Occipital lobe (tissue), 1 donor: ENCODE measurements at regions not wholly inside any gene's neighbourhood (a gene's known extent, or its start where the extent isn't known, plus 50 kb on each side); places are given as distances from the start of the nearest gene placed in this dataset.
"Not testable (repeated sequence)": the region's sequence is repeated elsewhere in the genome, so short reads cannot be mapped to it uniquely, and the experiment has no call there.

Experiments used
- DNase-seq: peaks from one replicate; lab custom pipeline; 2025; lab: John Stamatoyannopoulos, UW

DNA sequence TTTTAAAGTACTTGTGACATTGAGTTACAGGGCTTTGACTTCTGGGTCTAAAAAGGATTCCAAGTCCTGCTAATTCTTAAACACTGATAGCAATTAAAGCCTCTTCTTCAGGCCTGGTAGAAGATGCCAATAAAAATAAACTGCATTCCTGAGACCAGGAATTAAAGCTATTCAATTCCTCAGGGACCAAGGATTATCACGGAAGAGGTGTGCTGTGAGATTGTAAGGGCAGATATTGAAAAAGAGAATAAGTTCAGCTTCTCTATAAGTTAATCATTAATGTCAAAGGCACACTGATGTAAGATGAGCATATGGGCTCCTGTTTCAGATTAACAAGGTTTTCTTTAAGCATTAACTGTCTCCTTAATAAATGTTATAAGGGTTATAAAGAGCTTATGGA, 611.3 kb downstream of the SI start:
- no peak for DNase-seq

DNA sequence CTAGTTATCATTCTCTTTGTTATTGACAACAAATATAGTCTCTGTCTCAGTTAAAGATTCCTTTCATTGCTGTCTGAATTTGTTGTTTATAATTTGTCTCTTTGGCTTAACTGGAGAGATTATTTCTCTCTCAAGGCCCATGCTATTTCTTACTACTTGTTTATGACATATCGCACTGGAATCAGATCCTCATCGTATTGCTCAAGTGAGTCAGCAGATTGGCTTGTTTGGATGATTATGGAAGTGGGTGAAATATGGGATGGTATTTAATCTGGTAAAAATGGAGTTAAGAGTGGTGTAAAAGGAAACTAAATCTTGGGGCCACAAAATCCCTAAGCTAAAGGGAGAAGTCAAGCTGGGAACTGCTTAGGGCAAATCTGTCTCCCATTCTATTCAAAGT, 613.1 kb downstream of the SI start:
- no peak for DNase-seq

DNA sequence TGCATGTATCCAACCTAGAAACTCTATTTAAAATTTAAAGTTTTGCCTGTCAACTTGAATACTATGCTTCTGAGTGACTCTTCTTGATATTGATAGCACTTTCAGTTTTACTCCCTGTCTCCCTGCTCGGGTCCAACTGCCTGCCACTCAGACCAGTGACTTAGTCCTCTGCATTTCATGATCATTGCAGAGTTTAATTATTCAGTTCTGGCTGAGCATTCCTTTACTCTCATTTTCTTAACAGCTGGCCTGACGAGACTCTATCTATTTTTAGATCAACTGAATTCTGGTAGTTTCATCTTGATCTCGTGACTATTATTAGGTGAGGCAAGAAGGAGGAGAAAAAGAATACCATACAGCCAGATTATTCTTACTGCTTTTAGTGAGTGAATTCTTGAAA, 617.4 kb downstream of the SI start:
- no peak for DNase-seq

DNA sequence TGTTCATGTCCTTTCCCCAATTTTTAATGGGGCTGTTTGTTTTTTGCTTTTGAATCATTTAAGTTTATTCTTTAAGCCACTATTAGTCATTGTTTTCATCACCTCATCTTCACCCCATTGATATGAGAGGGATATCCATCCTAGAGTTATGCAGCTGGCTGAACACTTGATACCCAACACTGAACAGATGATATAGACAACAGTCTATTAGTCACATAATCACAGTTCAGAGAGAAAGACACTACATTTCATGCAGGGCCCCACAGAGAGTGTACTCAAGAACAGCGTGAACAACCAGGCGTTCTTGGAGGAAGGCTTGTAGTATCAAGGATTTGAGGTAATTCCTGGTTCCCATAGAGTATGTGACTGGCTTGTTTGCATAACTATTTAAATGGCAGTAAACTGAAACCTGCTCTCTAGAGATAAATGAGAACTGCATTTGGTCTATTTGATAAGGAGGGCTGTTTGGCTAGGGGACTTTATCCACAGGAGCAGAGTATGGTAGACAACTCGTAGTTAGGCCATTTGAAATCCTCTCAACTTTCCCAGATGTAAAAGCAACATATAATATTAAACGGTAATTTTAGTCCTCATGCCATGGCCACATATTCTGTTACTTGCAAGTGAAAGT, 618.7 kb downstream of the SI start:
- DNase-seq = no peak

DNA sequence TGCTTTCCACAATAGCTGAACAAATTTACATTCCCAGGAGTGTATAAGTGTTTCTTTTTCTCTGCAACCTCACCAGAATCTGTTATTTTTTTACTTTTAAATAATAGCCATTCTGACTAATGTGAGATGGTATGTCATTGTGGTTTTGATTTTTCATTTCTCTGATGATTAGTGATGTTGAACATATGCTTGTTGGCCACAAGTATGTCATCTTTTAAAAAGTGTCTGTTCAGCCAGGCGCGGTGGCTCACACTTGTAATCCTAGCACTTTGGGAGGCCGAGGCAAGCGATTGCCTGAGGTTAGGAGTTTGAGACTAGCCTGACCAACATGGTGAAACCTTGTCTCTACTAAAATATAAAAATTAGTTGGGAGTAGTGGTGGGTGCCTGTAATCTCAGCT, 619.3 kb downstream of the SI start:
- DNase-seq = no peak

DNA sequence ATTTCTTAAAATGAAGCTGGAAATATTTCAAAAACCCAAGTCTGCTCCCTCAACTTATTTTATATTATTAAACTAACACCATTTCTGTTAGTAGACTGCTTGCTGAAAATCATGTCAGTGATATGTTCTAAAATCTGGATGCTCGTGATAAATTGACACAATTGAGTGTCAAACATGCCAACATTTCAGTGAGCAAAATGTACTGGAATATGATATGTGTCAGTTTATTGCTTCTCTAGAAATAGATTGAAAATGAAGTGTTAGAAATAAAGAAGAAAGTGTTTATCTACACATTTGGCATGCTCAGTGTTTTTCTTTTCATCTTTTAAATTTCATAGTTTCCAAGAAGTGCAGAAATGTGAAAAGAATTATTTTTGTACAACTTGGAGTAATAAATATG, 624.6 kb downstream of the SI start:
- no peak for DNase-seq

DNA sequence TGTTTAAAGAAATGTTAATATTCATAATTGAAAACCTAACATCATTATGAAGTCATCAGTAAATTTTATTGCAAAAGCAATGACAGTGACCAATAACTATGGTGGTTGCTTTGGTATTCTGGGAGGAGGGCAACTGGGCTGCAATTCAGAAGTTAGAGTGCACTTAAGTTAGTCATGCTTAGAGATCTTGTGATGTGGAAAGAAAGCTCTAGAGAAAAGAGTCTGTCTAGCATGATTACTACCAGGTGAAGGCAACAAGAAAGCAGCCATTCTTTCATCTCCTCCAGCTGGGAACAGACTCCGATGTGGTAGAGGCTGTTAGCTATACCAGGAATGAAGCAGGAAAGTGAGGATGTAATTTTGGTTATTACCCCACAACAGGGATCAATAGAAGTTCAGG, 625.6 kb downstream of the SI start:
- DNase-seq = no peak

DNA sequence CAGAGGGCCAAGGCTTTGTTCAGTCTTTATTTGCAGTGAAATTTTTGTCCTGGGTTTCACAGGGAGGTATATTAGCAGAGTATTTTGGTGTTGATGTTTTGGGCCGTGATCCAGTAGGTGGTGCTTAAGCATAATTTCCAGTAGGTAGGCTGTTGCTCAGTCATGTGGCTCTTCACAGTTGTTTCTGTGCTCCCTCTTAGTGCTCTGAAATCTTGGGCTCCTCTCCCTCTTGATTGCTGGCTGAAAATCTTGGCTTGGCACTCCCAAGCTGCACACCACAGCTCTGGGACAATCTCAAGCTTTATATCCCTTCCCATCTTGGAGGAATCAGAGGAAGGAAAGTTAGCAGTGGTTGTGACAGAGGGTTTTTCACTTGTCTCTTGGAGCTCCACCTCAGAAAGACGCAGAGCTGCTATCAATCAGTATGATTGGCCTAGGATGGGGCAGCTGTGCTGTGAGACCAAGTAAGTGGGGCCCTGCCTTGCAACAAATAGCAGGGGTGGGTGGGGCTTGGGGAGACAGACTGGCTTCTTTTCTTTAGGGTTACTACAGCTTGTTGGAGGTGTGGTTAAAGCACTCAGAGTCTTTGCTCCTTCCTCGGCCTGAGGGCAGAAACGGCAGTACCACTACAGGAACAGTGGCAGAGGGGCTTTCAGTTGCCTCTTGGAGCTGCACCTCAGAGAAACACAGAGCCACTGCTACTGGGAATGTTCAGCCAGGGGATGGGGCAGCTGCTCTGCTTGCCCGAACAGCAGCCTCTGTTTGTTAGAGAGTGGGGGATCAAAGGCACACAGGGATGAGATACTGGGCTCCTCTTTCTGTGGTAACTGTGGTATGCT, 627.0 kb downstream of the SI start:
- DNase-seq = no peak

DNA sequence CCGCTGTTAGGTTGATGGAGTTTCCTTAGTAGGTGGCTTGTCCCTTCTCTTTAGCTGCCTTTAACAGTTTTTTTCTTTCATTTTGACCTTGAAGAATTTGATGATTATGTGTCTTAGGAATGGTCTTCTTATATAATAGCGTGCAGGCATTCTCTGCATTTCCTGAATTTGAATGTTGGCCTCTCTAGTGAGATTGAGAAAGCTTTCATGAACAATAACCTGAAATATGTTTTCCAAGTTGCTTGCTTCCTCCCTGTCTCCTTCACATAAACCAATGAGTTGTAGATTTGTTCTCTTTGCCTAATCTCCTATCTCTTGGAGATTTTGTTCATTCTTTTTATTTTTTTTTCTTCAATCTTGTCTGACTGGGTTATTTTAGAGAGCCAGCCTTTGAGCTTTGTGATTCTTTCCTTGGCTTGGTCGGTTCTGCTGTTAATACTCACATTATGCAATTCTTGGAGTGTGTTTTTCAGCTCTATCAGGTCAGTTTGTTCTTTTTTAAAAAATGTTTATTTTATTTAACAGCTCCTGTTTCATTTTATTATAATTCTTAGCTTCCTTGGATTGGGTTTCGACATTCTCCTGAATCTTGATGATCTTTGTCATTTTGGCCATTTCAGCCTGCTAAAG, 627.9 kb downstream of the SI start:
- no peak for DNase-seq

DNA sequence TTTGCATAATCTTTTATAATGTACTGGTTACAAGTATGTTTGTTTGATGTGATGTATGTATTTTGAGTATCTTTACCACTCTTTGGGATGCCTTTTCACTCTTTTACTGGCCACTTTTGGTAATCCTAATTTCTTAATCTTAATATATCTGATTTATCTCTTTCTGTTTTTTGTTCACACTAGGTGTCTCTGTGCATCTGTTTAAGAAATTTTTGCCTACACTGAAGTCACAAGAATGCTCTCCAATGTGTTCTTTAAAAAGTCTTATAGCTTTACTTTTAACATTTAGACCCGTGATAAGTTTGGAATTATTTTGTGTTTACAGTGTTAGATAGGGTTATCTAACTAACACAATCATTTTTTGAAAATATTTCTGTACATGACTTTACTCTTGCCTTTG, 659.1 kb downstream of the SI start:
- no peak for DNase-seq

DNA sequence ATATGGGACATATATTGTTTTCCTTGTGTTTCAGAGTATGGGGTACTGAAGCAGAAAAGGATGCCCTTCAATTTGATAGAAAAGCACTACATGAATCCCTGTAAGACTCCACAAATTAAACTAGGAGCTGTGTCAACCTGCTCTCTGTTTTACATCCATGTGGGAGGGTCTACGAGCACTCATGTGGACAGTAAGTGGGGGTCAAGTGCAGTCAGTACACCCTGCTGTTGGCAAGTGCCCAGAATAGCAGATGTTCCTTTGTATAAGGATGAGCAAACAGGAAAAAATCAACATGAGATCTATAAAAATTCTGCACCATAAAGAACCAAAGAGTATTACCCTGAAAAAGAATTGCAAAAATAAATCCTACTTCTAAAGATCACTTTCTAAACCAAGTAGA, 659.9 kb downstream of the SI start:
- DNase-seq = no peak

DNA sequence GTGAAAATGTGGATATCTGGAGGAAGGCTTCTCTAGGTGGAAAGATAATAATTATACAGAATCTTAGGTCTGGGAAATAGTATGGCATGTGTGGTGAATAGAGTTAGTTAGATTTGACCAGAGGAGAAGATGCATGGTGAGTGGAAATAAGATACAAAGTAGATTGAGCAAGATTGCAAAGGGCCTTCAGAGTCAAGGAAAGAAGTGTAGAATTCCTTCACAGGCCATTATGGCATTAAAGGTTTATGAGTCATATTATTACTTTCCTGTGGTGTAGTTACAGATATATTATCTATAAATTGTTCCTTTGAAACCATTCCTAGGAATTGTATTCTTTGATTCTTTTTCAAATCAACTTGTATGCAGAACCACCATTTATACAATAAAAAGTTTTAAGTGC, 660.3 kb downstream of the SI start:
- DNase-seq = no peak

DNA sequence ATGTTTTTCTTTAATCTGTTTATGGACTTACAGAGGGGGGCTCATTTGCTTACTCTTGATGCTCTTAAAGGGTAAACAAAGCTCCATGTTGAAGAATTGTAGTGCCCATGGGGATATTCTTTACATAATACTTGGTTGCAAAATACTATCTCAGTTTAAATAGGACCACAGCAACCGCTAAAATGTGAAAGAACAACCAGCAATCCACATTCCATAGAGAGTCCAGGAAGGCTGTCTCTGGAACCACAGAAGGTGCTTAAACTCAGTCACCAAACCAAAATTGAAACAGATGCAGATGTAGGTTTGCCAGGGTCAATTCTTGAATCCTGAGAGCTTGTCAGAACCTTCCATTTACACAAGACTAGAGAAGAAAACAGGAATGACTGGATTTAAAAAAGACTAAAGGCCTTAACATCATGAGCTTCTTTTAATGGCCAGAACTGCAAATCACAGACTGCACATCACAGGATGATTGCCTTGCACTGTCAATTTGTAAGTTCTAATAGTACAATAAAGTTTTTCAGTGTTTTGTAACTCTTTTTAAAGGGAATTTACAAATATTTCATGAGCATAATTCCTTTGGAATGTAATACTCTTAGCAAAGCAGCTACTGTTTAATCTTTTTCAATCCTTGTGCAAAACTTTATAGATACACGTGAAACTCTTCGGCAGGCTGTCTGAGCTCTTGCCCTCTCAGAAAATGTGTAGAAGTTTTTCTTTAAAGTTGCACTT, 661.6 kb downstream of the SI start:
- DNase-seq = no peak

DNA sequence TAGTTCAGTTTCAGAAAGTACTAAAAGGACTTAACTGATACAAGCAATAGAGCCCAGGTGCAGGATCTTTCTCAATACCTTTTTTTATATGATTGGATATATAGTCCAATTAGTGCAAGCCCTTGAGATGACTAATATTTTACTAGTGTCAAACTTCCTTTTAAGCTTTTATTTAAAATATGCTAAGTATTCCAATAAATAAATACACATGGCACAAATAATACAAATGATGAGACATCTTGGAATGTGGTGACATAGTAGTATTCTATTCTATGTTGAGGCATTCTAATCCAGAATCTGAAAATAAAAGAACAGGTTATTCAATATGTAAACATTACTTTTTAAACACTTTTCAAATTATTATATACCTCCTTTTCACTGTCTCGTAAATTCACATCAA, 670.0 kb downstream of the SI start:
- no peak for DNase-seq

DNA sequence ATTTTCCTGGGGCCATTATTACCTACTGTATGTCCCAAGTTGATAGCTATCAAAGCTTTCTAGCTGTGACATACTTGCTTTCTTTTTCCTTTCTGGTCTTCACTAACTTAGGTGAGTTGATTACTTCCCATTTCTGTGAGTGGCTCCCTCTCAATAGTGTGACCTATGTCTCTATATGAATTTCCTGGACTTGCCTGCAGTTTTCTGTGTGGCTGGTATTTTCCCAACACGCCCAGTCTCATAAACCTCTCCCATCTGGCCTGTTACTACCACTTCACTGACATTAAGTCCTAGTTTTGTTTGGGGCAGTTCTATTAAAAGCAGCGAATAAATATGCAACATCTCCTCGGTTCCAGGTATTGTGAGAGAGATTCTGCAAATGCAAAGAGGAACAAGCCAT, 671.2 kb downstream of the SI start:
- no peak for DNase-seq

DNA sequence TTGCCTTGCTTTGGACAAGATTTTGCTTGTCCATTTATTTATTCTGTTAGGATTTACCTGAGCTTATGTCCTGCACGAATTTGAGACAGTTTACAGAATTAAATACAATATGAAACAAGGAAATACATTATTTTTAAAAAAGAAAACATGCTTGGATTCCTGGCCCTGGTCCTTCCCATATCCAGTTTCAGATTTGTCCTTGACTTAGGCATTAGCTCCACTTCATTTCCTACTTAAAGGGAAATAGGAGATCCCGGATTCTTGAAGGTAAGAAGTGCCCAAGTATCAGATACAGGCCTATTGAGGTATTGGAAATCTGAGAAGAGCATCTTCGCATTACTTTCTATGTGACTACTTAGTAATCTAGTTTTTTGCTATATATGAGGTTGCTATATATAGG, 672.0 kb downstream of the SI start:
- no peak for DNase-seq

DNA sequence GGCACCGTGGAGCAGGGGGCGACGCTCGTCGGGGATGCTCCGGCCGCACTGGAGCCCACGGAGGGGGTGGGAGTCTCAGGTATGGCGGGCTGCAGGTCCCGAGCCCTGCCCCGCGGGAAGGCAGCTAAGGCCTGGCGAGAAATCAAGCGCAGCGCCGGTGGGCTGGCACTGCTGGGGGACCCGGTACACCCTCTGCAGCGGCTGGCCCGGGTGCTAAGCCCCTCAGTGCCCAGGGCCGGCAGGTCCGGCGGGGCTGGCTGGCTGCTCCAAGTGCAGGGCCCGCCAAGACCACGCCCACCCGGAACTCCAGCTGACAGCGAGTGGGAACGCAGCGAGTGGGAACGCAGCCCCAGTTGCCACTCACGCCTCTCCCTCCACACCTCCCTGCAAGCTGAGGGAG, 676.4 kb downstream of the SI start:
- no peak for DNase-seq

DNA sequence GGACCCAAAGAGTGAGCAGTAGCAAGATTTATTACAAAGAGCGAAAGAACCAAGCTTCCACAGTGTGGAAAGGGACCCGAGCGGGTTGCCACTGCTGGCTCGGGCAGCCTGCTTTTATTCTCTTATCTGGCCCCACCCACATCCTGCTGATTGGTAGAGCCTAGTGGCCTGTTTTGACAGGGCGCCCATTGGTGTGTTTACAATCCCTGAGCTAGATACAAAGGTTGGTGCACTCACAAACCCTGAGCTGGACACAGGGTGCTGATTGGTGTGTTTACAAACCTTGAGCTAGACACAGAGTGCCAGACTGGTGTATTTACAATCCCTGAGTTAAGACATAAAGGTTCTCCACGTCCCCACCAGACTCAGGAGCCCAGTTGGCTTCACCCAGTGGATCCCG, 676.9 kb downstream of the SI start:
- DNase-seq = not testable (repeated sequence)

DNA sequence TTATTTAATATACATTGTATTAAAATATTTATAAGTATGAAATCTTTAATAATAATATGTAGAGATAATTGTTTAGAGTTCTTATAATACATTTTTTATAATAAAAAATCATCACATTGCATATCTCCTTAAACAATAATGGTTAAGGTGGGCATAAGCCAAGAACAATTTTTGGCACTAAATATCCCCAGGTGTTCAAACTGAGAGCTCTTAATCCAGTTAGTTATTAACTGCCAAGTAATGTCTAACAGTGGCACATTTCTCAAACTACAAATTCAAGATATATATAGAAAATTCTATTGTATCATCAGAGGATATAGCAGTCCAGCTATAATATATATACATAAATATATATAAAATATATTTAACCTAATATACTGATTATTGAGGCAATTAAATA, 680.8 kb downstream of the SI start:
- no peak for DNase-seq

DNA sequence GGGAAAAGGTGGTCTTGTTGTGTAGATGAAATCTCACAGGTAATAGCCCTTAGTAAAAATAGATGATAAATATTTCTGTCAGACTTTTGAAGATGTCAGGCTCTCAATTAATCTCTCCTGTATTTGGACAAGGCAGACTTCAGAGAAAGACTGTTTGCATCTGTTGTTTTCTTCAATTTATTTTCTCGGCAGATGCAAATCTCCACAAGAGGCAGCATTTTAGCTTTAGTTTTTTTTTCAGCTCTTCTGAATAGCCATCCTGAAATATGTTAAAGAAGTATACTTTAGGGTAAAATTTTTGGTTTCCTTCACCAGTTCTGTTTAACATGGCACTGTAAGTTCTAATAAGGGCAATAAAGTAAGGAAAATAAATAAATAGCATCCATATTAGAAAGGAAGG, 685.1 kb downstream of the SI start:
- no peak for DNase-seq

DNA sequence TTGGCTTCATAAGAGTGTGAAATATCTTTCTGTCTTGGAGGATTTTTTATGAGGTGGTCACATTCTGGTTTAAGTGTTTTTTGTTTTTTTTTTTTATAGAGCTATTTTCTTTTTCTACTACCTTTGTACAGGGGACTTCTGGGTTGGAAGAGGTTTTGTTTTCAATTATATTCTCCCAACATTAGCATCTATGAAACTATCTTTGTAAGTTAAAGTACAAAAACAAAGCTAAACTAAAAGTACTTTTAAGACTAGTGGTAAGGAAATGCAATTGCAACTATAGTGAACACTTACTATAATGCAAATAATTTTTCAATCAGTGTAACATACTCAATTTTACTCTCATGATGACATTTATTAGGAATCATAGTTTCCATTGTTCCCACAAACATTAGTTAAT, 688.2 kb downstream of the SI start:
- no peak for DNase-seq

DNA sequence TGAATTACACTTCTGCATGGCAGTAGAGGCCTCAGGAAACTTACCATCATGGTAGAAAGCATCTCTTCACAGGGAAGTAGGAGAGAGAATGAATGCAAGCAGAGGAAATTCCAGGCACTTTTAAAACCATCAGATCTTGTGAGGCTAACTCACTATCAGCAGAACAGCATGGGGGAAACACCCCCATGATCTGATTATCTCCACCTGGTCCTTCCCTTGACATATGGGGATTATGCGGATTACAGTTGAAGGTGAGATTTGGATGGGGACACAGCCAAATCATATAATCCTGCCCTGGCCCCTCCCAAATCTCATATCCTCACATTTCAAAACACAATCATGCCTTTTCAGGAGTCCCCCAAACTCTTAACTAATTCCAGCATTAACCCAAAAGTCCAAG, 691.1 kb downstream of the SI start:
- DNase-seq = no peak
